HG02981 (cell line): ENCODE measurements at regions not wholly inside any gene's neighbourhood (a gene's known extent, or its start where the extent isn't known, plus 50 kb on each side); places are given as distances from the start of the nearest gene placed in this dataset.
"Not testable (repeated sequence)": the region's sequence is repeated elsewhere in the genome, so short reads cannot be mapped to it uniquely, and the experiment has no call there.

Experiments used
- ATAC-seq: cut with Tn5 transposase; IDR thresholded peaks from one replicate; pipeline ENCODE4 v1.9.1; 2021; ENCODE audit warnings: mild to moderate bottlenecking, moderate library complexity; ENCODE audit not compliant: unreplicated experiment

DNA sequence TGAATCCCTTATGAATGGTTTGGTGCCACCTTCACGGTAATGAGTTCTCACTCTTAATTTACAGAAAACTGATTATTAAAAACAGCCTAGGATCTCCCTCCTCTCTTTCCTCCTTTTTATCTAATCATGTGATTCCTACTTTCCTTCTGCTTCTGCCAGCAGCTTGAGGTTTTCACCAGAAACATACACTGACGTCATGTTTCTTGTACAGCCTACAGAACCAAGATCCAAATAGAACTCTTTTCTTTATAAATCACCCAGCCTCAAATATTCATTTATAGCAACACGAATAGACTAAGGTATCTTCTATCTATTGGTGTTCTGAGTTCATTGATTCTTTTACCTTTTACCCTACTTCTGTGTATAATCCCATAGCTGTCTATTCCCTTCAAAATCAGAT is 388.9 kb upstream of the CDH10 start:
- ATAC-seq, result no peak

- no peak for ATAC-seq
Observed at GRCh38 chr5:25029004-25029403, 384.2 kb upstream of the CDH10 start.

- ATAC-seq, result no peak
Observed at GRCh38 chr5:25027526-25027925, 382.7 kb upstream of the CDH10 start.

DNA sequence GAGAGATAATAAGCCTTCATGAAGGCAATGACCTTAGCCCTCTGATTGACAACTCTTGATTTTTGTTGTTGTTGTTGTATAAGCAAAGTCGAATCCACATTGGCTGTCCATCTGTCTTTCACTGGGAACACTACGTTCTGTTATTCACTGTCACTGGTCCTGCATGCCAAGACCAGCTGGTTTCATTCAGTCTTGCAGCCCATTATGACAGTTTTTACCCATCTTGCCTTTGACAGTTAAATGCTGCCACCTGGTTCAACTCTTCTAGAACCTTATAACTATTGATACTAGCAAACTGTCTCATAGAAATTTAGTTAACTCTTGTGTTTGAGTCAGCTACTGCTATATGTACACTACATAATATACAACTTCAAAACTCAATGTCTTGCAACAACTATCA is 382.3 kb upstream of the CDH10 start:
- ATAC-seq, result no peak

GRCh38 chr5:25025831-25026230 is 381.1 kb upstream of the CDH10 start:
- no peak for ATAC-seq

DNA sequence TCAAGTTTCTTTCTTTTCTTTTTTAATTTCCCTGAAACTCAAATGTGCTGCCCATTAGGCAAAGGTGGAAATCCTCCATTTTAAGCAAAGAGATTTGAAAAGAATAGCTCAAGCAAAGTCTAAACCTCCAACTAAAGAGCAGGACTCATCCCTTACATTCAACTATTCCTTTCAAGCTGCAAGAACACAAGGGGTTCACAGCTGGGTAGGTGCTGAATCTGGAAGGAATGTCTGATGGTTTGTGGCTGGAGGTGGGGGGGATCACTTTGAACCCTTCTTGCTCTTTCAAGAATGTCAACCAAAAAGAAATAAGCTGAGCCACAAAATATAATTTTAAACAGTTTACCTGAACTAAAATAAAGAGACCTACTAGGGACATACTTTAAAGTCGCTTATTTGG is 375.7 kb upstream of the CDH10 start:
- no peak for ATAC-seq

DNA sequence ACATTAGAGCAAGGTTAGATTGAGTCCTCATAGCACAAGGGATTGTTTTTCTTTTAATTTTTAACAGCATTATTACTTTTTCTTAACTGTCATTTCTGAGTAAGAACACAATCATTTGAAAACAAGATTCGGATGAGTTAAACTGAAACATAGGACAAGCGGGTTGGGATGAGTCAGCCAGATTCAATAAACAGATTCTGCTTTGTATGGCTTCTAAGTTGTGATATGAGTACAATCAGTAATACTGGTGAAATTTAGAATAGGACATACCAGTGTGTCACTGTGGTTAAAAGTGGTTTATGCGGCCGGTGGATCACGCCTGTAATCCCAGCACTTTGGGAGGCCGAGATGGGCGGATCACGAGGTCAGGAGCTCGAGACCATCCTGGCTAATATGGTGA is 364.3 kb upstream of the CDH10 start:
- ATAC-seq, result no peak

- no peak for ATAC-seq
Observed at GRCh38 chr5:25006734-25007133, 362.0 kb upstream of the CDH10 start.

- ATAC-seq, result no peak
Observed at GRCh38 chr5:25006237-25006636, 361.5 kb upstream of the CDH10 start.

DNA sequence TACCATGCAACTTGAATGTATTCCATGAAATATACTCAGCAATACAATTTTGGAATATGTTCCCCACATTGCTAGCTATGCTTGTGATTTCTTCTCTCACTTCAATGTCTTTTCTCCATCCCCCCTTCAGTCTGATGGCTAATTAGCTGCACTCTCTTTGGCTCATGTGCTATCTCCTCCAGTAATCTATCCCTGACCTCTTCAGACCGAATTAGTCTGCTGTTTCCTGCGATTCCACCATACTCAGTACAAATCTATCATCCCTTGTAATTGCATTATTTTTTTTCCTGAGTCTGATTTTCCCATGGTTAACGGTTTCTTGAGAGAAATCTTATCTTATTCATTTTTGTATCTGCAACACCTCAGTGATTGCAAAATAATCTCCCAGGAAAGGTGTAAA is 360.7 kb upstream of the CDH10 start:
- no peak for ATAC-seq

GRCh38 chr5:25002371-25002770 is 357.6 kb upstream of the CDH10 start:
- no peak for ATAC-seq

DNA sequence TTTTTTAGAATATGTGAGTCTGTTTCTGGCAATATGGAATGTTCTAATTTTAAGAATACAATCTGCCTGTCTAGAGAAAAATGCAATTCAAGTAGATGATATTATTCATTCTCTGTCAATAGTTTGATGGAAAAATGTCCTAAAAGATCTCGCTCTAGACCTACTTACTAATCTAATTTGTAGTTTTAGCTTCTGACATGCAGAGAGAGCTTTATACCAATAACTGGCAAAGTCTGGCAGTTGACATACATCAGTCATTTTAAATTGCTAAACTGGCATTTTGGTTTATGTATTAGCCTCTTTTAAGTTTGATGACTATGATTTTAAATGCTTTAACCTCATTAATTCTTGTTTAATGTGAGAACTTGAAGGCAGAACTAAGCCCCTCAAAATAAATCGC is 355.0 kb upstream of the CDH10 start:
- no peak for ATAC-seq

DNA sequence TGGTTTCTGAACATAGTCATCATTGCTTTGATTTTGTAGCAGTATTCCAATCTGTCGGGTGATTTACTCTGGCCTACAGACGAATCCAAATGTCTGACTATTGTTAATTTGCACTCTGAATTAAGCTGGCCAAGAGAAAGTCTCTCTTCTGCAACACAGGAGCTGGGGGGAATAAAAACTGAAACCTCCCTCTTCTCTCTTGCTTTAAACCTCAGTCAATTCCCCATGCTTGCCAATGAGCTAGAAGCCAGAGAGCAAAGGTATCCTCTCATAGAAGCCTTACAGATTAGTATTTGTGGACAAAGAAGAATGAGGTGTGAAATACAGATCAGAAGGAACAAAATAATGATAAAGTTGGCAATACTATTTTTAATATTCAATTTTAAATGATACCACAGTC is 353.9 kb upstream of the CDH10 start:
- ATAC-seq, result no peak

- ATAC-seq, result no peak
Observed at GRCh38 chr5:24986326-24986725, 341.5 kb upstream of the CDH10 start.

DNA sequence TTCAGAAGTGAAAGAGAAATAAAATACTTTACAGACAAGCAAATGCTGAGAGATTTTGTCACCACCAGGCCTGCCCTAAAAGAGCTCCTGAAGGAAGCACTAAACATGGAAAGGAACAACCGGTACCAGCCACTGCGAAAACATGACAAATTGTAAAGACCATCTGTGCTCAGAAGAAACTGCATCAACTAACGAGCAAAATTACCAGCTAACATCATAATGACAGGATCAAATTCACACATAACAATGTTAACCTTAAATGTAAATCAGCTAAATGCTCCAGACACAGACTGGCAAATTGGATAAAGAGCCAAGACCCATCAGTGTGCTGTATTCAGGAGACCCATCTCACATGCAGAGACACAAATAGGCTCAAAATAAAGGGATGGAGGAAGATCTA is 333.8 kb upstream of the CDH10 start:
- ATAC-seq, result not testable (repeated sequence)

DNA sequence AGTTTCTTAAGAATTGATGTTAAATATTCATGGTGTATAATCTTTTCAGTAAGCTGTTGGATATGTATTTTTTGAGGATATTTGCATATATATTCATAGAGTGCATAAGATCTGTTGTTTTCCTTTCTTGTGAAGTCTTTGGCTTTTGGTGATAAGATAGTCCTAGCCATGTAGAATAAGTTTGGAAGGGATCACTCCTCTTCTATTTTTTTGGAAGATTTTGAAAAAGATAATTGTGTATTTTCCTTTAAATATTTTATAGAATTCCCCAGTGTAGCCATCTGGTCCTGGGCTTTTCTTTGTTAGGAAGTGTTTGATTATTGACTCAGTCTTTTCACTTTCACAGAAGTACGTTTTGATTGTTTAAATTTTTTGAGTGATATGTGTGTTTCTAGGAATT is 318.8 kb upstream of the CDH10 start:
- ATAC-seq, result no peak

DNA sequence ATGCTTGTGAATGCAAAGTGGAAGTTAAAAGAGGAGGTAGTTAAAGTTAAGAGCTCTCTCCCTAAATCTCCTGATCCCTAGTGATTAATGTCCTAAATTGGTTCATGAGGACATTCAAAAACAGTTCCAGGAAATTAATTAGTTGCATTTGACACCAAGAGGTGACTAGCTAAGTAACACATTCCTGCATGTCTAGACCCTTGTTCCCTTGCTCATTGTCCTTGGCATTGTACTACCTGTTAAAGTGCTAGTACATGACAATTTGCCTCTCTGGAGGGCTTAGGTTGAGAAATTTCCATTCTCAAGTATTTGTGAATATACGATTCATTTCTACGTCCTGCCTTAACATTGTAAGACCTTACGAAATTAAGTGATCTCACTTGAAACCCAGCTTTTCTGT is 278.6 kb upstream of the CDH10 start:
- ATAC-seq, result no peak

DNA sequence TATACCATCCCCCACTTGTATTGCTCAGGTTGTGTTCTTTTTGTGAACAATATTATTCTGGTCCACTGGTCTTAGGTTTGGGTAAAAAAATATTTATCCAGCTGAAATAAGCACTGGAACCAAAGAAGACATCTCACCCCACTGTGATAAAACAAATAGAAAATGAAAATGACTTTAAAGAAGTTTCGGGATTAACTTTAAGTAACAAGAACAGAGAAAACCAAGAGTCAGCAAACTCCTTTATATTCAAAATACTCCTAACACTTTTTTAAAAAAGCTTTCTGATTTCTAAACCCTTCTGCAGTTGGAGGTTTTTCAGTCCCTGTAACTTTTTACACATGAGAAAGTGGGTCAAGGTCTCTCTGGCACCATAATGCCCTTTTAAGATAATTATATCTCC is 273.9 kb upstream of the CDH10 start:
- ATAC-seq, result no peak

GRCh38 chr5:24916863-24917262 is 272.1 kb upstream of the CDH10 start:
- ATAC-seq, result no peak

DNA sequence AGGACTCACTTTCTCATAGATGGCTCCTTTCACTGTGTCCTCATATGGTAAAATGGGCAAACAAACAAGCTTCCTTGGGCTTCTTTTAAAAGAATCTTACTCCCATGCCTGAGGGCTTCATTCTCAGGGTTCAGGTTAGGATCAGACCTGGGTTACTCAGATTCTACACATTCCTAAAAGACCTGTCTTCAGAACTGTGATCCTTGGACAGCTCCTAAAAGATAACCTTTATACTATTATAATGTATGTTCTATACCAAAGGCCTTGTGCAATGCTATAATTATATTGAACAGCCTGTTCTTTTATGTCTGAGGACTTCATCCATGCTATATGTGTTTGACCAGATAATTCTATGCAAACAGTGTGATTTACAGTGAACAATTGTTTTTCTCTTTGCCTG is 264.4 kb upstream of the CDH10 start:
- no peak for ATAC-seq

DNA sequence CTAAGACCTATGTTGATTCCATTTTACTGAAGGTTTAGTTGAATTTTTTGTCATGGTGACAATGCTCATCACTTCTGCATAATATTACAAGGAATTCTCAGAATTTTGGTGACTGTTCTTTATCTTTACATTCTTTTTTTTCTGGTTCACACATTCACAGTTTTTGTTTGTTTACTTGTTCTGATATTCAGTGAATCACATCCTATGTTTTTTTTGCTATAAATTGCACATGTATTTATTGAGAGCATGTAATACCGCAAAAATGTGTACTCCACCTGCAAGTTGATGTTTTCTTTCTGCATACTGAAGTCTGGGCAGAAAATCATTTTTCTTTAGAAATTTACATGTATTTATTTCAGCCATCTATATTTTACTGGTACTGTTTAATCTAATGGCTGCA is 261.9 kb upstream of the CDH10 start:
- ATAC-seq, result no peak

DNA sequence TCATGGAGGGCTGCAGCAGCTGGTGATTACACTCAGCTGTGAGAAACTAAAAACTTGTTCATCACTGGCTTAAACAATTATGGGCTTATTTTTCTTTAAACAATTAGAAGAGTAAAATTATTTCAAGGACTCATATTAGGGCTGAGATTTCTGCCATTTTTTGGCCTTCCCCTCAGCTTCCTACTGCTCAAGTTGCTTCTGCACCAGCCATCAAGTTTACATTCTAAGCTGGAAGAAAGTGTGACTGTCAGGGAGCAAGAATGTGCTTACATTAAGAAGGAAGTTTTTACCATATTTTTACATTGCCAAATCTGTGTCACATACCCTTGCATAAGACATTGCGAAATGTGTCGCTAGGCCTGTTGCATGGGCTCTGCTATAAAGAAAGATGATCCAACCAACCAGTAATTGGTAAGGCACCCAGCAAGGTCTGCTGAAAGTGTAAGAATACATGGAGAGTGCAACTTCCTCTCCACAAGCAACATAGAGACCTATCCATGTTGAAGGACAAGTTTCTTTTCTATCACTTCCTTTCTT is 260.3 kb upstream of the CDH10 start:
- ATAC-seq, result no peak

- ATAC-seq, result no peak
Observed at GRCh38 chr5:24899180-24899579, 254.4 kb upstream of the CDH10 start.

DNA sequence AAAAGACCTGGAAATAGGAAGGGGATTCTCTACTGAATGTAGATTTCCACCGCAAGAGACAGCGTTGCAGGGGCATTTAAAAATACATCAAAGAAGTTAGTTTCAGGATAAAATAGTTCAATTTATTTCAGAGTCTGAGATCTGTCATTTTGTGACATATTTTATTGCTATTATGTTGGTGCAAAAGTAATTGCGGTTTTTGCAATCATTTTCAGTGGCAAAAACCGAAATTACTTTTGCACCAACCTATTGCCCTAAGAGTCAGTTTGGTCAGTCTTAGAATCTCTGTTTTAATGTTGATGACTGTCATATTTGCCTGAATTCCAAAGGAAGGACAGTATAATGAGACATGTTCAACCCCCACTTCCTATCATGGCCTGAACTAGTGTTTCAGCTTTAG is 219.5 kb upstream of the CDH10 start:
- no peak for ATAC-seq
